ENCODE measurements at regions not wholly inside any gene's neighbourhood (a gene's known extent, or its start where the extent isn't known, plus 50 kb on each side); places are given as distances from the start of the nearest gene placed in this dataset.

DNA sequence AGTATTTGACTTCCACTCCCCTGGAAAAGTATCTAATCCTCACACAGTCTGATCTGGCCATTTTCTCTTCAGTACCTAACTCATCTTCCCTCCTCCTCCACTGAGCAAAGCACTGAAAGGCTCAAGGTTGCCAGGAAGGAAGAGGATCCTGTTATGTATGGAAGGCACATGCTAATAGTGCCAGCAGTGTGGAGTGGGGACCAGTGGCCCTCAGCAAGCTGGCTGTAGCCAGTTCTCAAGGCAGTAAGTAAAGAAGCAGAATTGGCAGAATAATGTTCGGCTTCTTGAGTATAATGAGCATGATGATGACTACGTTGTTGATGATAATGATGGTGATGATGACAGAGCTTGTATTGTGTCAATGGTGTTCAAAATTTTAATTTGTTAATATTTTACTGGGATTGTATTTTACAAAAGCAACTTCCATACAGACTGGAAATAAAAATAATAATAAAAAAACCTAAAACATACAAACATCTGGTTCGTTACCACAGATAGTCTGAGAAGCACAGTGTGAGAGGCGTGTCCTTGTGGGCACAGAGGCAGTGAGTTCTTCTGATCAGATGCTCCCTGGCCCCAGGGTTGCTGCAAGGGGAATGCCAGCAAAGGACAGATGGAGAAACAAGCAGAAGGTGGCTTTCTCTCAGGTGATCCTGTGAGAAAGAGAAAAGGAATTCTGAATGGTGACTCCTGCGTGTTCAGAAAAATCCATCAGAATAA lies 528.8 kb downstream of the CMPK2 start:
- Histone ChIP-seq H4K20me1 (ENCODE audit: insufficient read depth, poor library complexity, severe bottlenecking) (no peaks in the 10 kb centered on the region), H2AFZ (no peak overlapping the region), H3K4me3 (no peak overlapping the region), H3K4me1 (ENCODE audit: insufficient read depth) (peaks cover 7% of the 10 kb centered on the region), H3K27ac (peak overlapping the region; percentile 24), H3K9me3 (ENCODE audit: low read depth) (no peaks in the 10 kb centered on the region), H3K4me2 (peak overlapping the region; percentile 39), H3K36me3 (replicated peaks; ENCODE audit: insufficient read depth, low read depth) (no peaks in the 10 kb centered on the region), H3K9me2 (replicated peaks; ENCODE audit: insufficient read depth) (no peaks in the 10 kb centered on the region), H3K79me2 (no peaks in the 10 kb centered on the region), H3K27me3 (no peaks in the 10 kb centered on the region)
- TF ChIP-seq EZH2phosphoT487 (IDR thresholded peaks at IDR 0.05; ENCODE audit: low read depth, severe bottlenecking, unreplicated experiment) = no peak
- 80% methylated on average over 5 of the region's 5 CpGs for WGBS (ENCODE audit: low lambda C conversion rate, missing lambda C conversion rate)
- no peak for DNase-seq (ENCODE audit: low spot score)

DNA sequence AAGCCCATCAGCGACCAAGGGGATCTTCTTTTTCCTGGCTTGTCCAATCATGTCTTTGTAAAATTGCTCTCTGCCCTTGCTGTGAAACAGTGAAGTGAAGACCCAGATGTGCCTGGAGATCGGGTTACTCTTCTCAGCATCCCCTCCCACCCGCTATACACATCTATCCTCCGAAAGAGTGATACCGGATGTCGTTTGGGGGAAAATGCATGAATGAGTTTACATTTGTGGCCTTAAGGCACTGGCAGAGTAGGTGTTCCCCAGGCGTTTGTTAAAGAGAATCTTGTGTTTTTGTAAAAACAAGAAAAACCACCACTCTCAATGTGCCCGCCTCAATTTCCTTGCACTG lies 528.3 kb downstream of the CMPK2 start:
- TF ChIP-seq EZH2 (IDR thresholded peaks at IDR 0.05; ENCODE audit: borderline replicate concordance) = no peak
- peaks cover 7% of the 10 kb centered on the region for H3K4me1 ChIP-seq (ENCODE audit: insufficient read depth)
- H3K27ac ChIP-seq = peak overlapping the region; percentile 26
- WGBS (ENCODE audit: low lambda C conversion rate, missing lambda C conversion rate) = 45% methylated on average over 8 of the region's 8 CpGs
- no peaks in the 10 kb centered on the region for H3K9me2 ChIP-seq (replicated peaks; ENCODE audit: insufficient read depth)
- no peaks in the 10 kb centered on the region for H4K20me1 ChIP-seq (ENCODE audit: insufficient read depth, poor library complexity, severe bottlenecking)
- H3K4me3 ChIP-seq = no peak overlapping the region
- no peaks in the 10 kb centered on the region for H3K79me2 ChIP-seq
- no peaks in the 10 kb centered on the region for H3K9me3 ChIP-seq (ENCODE audit: low read depth)
- no peaks in the 10 kb centered on the region for H3K36me3 ChIP-seq (replicated peaks; ENCODE audit: insufficient read depth, low read depth)
- H2AFZ ChIP-seq = peak overlapping the region; percentile 39
- H3K4me2 ChIP-seq = peak overlapping the region; percentile 39
- no peaks in the 10 kb centered on the region for H3K27me3 ChIP-seq
- DNase-seq (ENCODE audit: low spot score) = peak; percentile 8

DNA sequence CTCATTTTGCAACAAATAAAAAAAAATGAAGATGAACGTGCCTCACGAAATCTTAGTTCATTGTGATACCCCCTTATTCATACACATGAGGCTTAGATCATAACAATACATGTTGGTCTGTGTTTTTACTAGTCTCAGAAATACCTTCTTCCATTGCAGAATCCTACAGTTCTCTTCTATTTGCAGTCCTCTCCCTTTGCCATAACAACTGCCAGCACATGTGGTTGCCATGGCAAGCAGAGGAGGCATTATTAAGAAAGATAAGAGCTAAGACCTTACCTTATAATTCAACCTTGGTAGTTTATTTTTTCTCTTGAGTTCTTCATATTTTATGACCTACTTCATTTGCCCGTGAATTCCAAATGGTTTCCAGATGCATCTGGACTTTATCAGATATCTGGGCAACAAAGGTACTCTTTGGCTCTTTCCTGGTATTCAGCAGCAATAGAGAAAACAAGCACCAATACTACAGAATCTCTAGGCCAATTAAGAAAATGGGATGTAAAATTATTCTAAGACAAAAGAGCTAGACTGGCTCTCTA lies 524.0 kb downstream of the CMPK2 start:
- no peak overlapping the region for H2AFZ ChIP-seq
- no peak overlapping the region for H3K4me2 ChIP-seq
- WGBS (ENCODE audit: low lambda C conversion rate, missing lambda C conversion rate) = 45% methylated on average over 3 of the region's 3 CpGs
- no peak overlapping the region for H3K27ac ChIP-seq
- peaks cover 7% of the 10 kb centered on the region for H3K4me1 ChIP-seq (ENCODE audit: insufficient read depth)
- H3K4me3 ChIP-seq = no peak overlapping the region
- no peaks in the 10 kb centered on the region for H3K36me3 ChIP-seq (replicated peaks; ENCODE audit: insufficient read depth, low read depth)
- no peaks in the 10 kb centered on the region for H3K27me3 ChIP-seq
- TF ChIP-seq, protein P1, sequence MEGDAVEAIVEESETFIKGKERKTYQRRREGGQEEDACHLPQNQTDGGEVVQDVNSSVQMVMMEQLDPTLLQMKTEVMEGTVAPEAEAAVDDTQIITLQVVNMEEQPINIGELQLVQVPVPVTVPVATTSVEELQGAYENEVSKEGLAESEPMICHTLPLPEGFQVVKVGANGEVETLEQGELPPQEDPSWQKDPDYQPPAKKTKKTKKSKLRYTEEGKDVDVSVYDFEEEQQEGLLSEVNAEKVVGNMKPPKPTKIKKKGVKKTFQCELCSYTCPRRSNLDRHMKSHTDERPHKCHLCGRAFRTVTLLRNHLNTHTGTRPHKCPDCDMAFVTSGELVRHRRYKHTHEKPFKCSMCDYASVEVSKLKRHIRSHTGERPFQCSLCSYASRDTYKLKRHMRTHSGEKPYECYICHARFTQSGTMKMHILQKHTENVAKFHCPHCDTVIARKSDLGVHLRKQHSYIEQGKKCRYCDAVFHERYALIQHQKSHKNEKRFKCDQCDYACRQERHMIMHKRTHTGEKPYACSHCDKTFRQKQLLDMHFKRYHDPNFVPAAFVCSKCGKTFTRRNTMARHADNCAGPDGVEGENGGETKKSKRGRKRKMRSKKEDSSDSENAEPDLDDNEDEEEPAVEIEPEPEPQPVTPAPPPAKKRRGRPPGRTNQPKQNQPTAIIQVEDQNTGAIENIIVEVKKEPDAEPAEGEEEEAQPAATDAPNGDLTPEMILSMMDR (IDR thresholded peaks at IDR 0.05; ENCODE audit: poor library complexity) = no peak
- TF ChIP-seq EZH2phosphoT487 (IDR thresholded peaks at IDR 0.05; ENCODE audit: low read depth, severe bottlenecking, unreplicated experiment) = no peak
- TF ChIP-seq EZH2 (IDR thresholded peaks at IDR 0.05; ENCODE audit: borderline replicate concordance) = no peak
- no peaks in the 10 kb centered on the region for H3K79me2 ChIP-seq
- no peaks in the 10 kb centered on the region for H3K9me2 ChIP-seq (replicated peaks; ENCODE audit: insufficient read depth)
- no peaks in the 10 kb centered on the region for H3K9me3 ChIP-seq (ENCODE audit: low read depth)
- DNase-seq (ENCODE audit: low spot score) = no peak
- H4K20me1 ChIP-seq (ENCODE audit: insufficient read depth, poor library complexity, severe bottlenecking) = no peaks in the 10 kb centered on the region

DNA sequence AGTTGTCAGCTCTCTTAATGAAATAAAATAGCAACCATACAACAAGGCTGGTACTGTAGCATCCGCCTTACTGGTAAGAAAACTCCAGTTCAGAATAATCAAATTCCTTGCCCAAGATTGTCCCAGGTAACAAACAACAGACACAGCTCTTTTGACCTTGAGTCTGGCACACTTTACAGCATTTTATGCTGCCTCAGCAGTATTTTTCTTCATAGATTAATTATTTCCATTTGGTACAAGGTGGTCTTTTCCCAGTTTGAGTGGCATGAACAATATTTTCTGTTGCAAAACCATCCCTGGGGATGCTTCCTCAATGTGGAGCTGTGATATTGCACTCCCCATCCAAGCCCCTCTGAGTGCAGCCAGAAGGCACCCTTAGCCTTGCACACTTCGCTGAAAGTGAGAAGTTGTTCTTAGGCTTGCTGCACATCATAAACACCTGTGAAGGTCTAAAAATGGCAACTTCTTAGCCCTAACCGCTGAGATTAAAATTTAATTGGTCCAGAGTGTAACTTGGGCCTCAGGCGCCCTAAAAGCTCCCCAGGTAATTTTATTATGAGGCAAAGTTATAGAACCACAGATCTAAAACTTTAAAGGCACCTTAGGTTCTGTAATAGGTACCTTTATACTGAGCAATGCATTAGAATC lies 523.3 kb downstream of the CMPK2 start:
- TF ChIP-seq EZH2phosphoT487 (IDR thresholded peaks at IDR 0.05; ENCODE audit: low read depth, severe bottlenecking, unreplicated experiment) = no peak
- Histone ChIP-seq H3K4me1 (ENCODE audit: insufficient read depth) (peaks cover 7% of the 10 kb centered on the region), H3K4me2 (no peak overlapping the region), H3K36me3 (replicated peaks; ENCODE audit: insufficient read depth, low read depth) (no peaks in the 10 kb centered on the region), H3K4me3 (no peak overlapping the region), H4K20me1 (ENCODE audit: insufficient read depth, poor library complexity, severe bottlenecking) (no peaks in the 10 kb centered on the region), H3K27me3 (no peaks in the 10 kb centered on the region), H3K9me3 (ENCODE audit: low read depth) (no peaks in the 10 kb centered on the region), H3K9me2 (replicated peaks; ENCODE audit: insufficient read depth) (no peaks in the 10 kb centered on the region), H2AFZ (no peak overlapping the region), H3K27ac (no peak overlapping the region), H3K79me2 (no peaks in the 10 kb centered on the region)
- no peak for DNase-seq (ENCODE audit: low spot score)
- WGBS (ENCODE audit: low lambda C conversion rate, missing lambda C conversion rate) = 88% methylated on average over 4 of the region's 4 CpGs

DNA sequence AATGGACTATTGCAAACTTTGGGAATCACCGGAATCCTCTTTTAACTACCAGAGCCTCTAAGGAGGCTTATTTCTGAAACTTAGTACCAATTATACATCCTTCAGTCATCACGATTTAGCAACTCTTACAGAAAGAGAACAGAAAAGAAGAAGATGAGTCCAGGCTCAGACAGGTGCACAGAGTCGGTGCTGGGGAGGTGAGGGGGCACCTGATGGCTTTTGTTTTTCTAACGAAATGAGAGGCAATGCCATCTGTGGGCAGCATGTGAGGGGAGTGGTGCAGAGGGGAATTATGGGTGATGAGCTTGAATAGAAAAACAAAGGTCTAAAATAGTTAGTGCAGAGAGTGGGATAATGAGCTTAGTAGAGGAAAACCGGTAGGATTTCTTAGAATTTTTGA lies 522.6 kb downstream of the CMPK2 start:
- no peaks in the 10 kb centered on the region for H3K9me2 ChIP-seq (replicated peaks; ENCODE audit: insufficient read depth)
- WGBS (ENCODE audit: low lambda C conversion rate, missing lambda C conversion rate) = 95% methylated on average over 5 of the region's 5 CpGs

More for the DNA sequence above, 522.6 kb downstream of the CMPK2 start:
- Histone ChIP-seq H3K4me1 (ENCODE audit: insufficient read depth) (peaks cover 2% of the 10 kb centered on the region), H3K27me3 (no peaks in the 10 kb centered on the region), H3K4me3 (no peak overlapping the region), H4K20me1 (ENCODE audit: insufficient read depth, poor library complexity, severe bottlenecking) (no peaks in the 10 kb centered on the region), H3K36me3 (replicated peaks; ENCODE audit: insufficient read depth, low read depth) (no peaks in the 10 kb centered on the region), H2AFZ (no peak overlapping the region), H3K4me2 (no peak overlapping the region), H3K9me3 (ENCODE audit: low read depth) (no peaks in the 10 kb centered on the region), H3K79me2 (no peaks in the 10 kb centered on the region), H3K27ac (no peak overlapping the region)
- TF ChIP-seq EZH2phosphoT487 (IDR thresholded peaks at IDR 0.05; ENCODE audit: low read depth, severe bottlenecking, unreplicated experiment) = no peak
- TF ChIP-seq, protein P1 (IDR thresholded peaks at IDR 0.05; ENCODE audit: poor library complexity) = no peak
- TF ChIP-seq EZH2 (IDR thresholded peaks at IDR 0.05; ENCODE audit: borderline replicate concordance) = no peak
- DNase-seq (ENCODE audit: low spot score) = no peak

All from hepatocyte (in vitro differentiated cells).